GDM1 (cell line): ENCODE measurements at regions not wholly inside any gene's neighbourhood (a gene's known extent, or its start where the extent isn't known, plus 50 kb on each side); places are given as distances from the start of the nearest gene placed in this dataset.

Experiments
- DNase-seq: peaks from one replicate; lab custom pipeline; 2025; lab: John Stamatoyannopoulos, UW

GRCh38 chr2:2528846-2529245 lies 197.8 kb upstream of the MYT1L start:
- no peak for DNase-seq

- DNase-seq: no peak
Measured at GRCh38 chr2:2527148-2527547, 196.1 kb upstream of the MYT1L start.

- DNase-seq: no peak
Measured at GRCh38 chr2:2524348-2524941, 193.4 kb upstream of the MYT1L start.

GRCh38 chr2:2523461-2524347 lies 192.6 kb upstream of the MYT1L start:
- DNase-seq: no peak

- DNase-seq: no peak
Measured at GRCh38 chr2:2520401-2520811, 189.3 kb upstream of the MYT1L start.

- DNase-seq: no peak
Measured at GRCh38 chr2:2519381-2519780, 188.3 kb upstream of the MYT1L start.

- no peak for DNase-seq
Measured at GRCh38 chr2:2517399-2517798, 186.3 kb upstream of the MYT1L start.

- DNase-seq: no peak
Measured at GRCh38 chr2:2516386-2516785, 185.3 kb upstream of the MYT1L start.

GRCh38 chr2:2512931-2513330 lies 181.9 kb upstream of the MYT1L start:
- no peak for DNase-seq

- DNase-seq: no peak
Measured at GRCh38 chr2:2507417-2507997, 176.4 kb upstream of the MYT1L start.

GRCh38 chr2:2506536-2506935 lies 175.5 kb upstream of the MYT1L start:
- no peak for DNase-seq

GRCh38 chr2:2505604-2506003 lies 174.5 kb upstream of the MYT1L start:
- no peak for DNase-seq

GRCh38 chr2:2503864-2504418 lies 172.9 kb upstream of the MYT1L start:
- DNase-seq: no peak

GRCh38 chr2:2502201-2502549 lies 171.1 kb upstream of the MYT1L start:
- no peak for DNase-seq

- DNase-seq: no peak
Measured at GRCh38 chr2:2501454-2502200, 170.6 kb upstream of the MYT1L start.

GRCh38 chr2:2495606-2496005 lies 164.5 kb upstream of the MYT1L start:
- DNase-seq: no peak

- DNase-seq: no peak
Measured at GRCh38 chr2:2493496-2493895, 162.4 kb upstream of the MYT1L start.

- DNase-seq: no peak
Measured at GRCh38 chr2:2492800-2493199, 161.7 kb upstream of the MYT1L start.

- DNase-seq: no peak
Measured at GRCh38 chr2:2491964-2492363, 160.9 kb upstream of the MYT1L start.

- DNase-seq: no peak
Measured at GRCh38 chr2:2484301-2484700, 153.2 kb upstream of the MYT1L start.

- no peak for DNase-seq
Measured at GRCh38 chr2:2482851-2483250, 151.8 kb upstream of the MYT1L start.

GRCh38 chr2:2472881-2473280 lies 141.8 kb upstream of the MYT1L start:
- no peak for DNase-seq
